ENCODE measurements at regions not wholly inside any gene's neighbourhood (a gene's known extent, or its start where the extent isn't known, plus 50 kb on each side); places are given as distances from the start of the nearest gene placed in this dataset.

DNA sequence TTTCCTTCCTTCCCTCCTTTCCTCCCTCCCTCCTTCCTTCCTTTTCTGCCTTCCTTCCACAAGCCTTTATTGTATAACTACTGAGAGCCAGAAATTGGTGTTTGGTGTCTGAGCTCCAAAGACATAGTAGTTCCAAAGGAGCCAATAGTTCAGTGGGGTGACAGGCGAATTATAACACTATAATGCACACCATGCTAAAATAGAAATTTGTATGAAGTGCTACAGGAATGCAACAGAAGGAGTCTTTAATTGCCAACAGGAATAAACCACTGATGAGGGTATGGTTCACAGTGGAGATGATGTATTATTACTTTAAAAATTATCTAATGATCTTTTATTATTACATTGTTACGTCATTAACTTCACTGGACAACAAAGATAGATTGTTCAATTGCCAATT, 158.8 kb upstream of the SP8 start:
- BruUV-seq (replicated peaks) = no TSS peak
- DNase-seq (ENCODE audit: low read depth, low spot score) (no peak), FAIRE-seq (no peak)
- Histone ChIP-seq H3K9ac (replicated peaks; ENCODE audit: extremely low read depth, insufficient read depth, low read length) (no peak overlapping the region), H3K27me3 (ENCODE audit: control insufficient read depth in 2 of 2, insufficient read depth in 2 of 2, low read length in 2 of 2) (no peaks in the 10 kb centered on the region), H3K79me2 (ENCODE audit: control insufficient read depth, insufficient read depth, low read length) (no peaks in the 10 kb centered on the region), H4K20me1 (replicated peaks; ENCODE audit: control insufficient read depth, extremely low read depth, insufficient read depth, low read length) (no peaks in the 10 kb centered on the region), H3K27ac (ENCODE audit: insufficient read depth, low read depth, low read length) (no peak overlapping the region), H3K9me3 (replicated peaks; ENCODE audit: control insufficient read depth, insufficient read depth, low read length) (no peaks in the 10 kb centered on the region), H3K4me1 (ENCODE audit: control insufficient read depth, extremely low read depth, insufficient read depth, low read length) (no peaks in the 10 kb centered on the region), H3K36me3 (ENCODE audit: control insufficient read depth in 2 of 2, extremely low read depth in 1 of 2, insufficient read depth in 2 of 2, low read length in 2 of 2) (no peaks in the 10 kb centered on the region), H3K4me3 (replicated peaks in 1 of 3; ENCODE audit: insufficient read depth in 1 of 3, low read depth in 1 of 3, low read length in 3 of 3) (no peak overlapping the region), H3K4me2 (ENCODE audit: insufficient read depth, low read length) (no peak overlapping the region), H2AFZ (ENCODE audit: low read depth, low read length) (no peak overlapping the region), H3K9me1 (replicated peaks; ENCODE audit: control insufficient read depth, extremely low read depth, insufficient read depth, low read length) (no peaks in the 10 kb centered on the region)
- TF ChIP-seq, protein P1, sequence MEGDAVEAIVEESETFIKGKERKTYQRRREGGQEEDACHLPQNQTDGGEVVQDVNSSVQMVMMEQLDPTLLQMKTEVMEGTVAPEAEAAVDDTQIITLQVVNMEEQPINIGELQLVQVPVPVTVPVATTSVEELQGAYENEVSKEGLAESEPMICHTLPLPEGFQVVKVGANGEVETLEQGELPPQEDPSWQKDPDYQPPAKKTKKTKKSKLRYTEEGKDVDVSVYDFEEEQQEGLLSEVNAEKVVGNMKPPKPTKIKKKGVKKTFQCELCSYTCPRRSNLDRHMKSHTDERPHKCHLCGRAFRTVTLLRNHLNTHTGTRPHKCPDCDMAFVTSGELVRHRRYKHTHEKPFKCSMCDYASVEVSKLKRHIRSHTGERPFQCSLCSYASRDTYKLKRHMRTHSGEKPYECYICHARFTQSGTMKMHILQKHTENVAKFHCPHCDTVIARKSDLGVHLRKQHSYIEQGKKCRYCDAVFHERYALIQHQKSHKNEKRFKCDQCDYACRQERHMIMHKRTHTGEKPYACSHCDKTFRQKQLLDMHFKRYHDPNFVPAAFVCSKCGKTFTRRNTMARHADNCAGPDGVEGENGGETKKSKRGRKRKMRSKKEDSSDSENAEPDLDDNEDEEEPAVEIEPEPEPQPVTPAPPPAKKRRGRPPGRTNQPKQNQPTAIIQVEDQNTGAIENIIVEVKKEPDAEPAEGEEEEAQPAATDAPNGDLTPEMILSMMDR (IDR thresholded peaks at IDR 0.05; ENCODE audit: extremely low read depth in 1 of 2, insufficient read depth in 1 of 2, low read depth in 1 of 2, low read length in 2 of 2) = no peak
- TF ChIP-seq EZH2 (IDR thresholded peaks at IDR 0.05; ENCODE audit: borderline replicate concordance, low read depth, low read length, severe bottlenecking) = no peak
- no peak for TF ChIP-seq FOS (IDR thresholded peaks at IDR 0.05; ENCODE audit: borderline replicate concordance, insufficient read depth, low read length)
- no peak for TF ChIP-seq POLR2A (IDR thresholded peaks at IDR 0.05; ENCODE audit: low read depth, low read length)
- TF ChIP-seq POLR2AphosphoS5 (IDR thresholded peaks at IDR 0.05; ENCODE audit: insufficient read depth, low read depth, low read length) = no peak
- TF ChIP-seq JUN (IDR thresholded peaks at IDR 0.05; ENCODE audit: borderline replicate concordance, insufficient read depth, insufficient read length, low read depth) = no peak
- TF ChIP-seq GATA2 (IDR thresholded peaks at IDR 0.05; ENCODE audit: insufficient read depth, insufficient read length, low read depth, low read length) = no peak
- TF ChIP-seq, protein P2, sequence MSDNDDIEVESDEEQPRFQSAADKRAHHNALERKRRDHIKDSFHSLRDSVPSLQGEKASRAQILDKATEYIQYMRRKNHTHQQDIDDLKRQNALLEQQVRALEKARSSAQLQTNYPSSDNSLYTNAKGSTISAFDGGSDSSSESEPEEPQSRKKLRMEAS (IDR thresholded peaks at IDR 0.05; ENCODE audit: insufficient read depth, insufficient read length) = no peak
- intact Hi-C loops (cut with micrococcal nuclease) (no loop called here), dilution Hi-C loops (cut with MboI; ENCODE audit: extremely low pct_ligation_motif_present, low sequenced_read_pairs) (no loop called here)
- POLR2A ChIA-PET = no interaction called here
- CTCF ChIA-PET = no interaction called here

Measured in endothelial cell of umbilical vein (primary cell).